ENCODE measurements at regions not wholly inside any gene's neighbourhood (a gene's known extent, or its start where the extent isn't known, plus 50 kb on each side); places are given as distances from the start of the nearest gene placed in this dataset.
A peak's percentile ranks its signal among the peaks of the same experiment; 100 is the strongest.

- H3K36me3 Mint-ChIP-seq (ENCODE audit: low read depth): no peaks in the 10 kb centered on the region
- H3K4me1 Mint-ChIP-seq (ENCODE audit: low read depth): peaks cover 25% of the 10 kb centered on the region
- no peak for TF ChIP-seq CTCF (IDR thresholded peaks at IDR 0.05)
- DNase-seq: peak; percentile 12
- H3K9me3 Mint-ChIP-seq: peaks cover 5% of the 10 kb centered on the region; the same call in 1 of the 2 replicates
- peaks cover 9% of the 10 kb centered on the region for H3K27me3 Mint-ChIP-seq (ENCODE audit: insufficient read depth)
- H3K27ac Mint-ChIP-seq: no peak overlapping the region; the same call in 1 of the 2 replicates
- H3K4me3 Mint-ChIP-seq: peak overlapping the region; percentile 44
Measured at GRCh38 chr19:31674503-31675192, 325.4 kb upstream of the TSHZ3 start.

- peaks cover 5% of the 10 kb centered on the region; the same call in 1 of the 2 replicates for H3K9me3 Mint-ChIP-seq
- no peaks in the 10 kb centered on the region for H3K36me3 Mint-ChIP-seq (ENCODE audit: low read depth)
- peaks cover 9% of the 10 kb centered on the region for H3K27me3 Mint-ChIP-seq (ENCODE audit: insufficient read depth)
- H3K4me1 Mint-ChIP-seq (ENCODE audit: low read depth): peaks cover 25% of the 10 kb centered on the region
- H3K27ac Mint-ChIP-seq: no peak overlapping the region; the same call in 1 of the 2 replicates
- peak; percentile 55 for DNase-seq
- TF ChIP-seq CTCF (IDR thresholded peaks at IDR 0.05): no peak
- H3K4me3 Mint-ChIP-seq: peak overlapping the region; percentile 44
Measured at GRCh38 chr19:31675193-31675913, 326.1 kb upstream of the TSHZ3 start.

GRCh38 chr19:31676271-31677004 is 327.2 kb upstream of the TSHZ3 start:
- peak; percentile 29; the same call in 1 of the 2 replicates for TF ChIP-seq CTCF (IDR thresholded peaks at IDR 0.05)
- no peak overlapping the region for H3K4me3 Mint-ChIP-seq
- H3K4me1 Mint-ChIP-seq (ENCODE audit: low read depth): peaks cover 25% of the 10 kb centered on the region
- peaks cover 6% of the 10 kb centered on the region for H3K27me3 Mint-ChIP-seq (ENCODE audit: insufficient read depth)
- no peak for DNase-seq
- H3K36me3 Mint-ChIP-seq (ENCODE audit: low read depth): no peaks in the 10 kb centered on the region
- no peak overlapping the region for H3K27ac Mint-ChIP-seq
- peaks cover 5% of the 10 kb centered on the region; the same call in 1 of the 2 replicates for H3K9me3 Mint-ChIP-seq

- DNase-seq: no peak
- no peak overlapping the region for H3K27ac Mint-ChIP-seq
- peaks cover 25% of the 10 kb centered on the region for H3K4me1 Mint-ChIP-seq (ENCODE audit: low read depth)
Measured at GRCh38 chr19:31678421-31678820, 329.2 kb upstream of the TSHZ3 start.

More at GRCh38 chr19:31678421-31678820, 329.2 kb upstream of the TSHZ3 start:
- Mint-ChIP-seq H3K4me3 (no peak overlapping the region), H3K36me3 (ENCODE audit: low read depth) (no peaks in the 10 kb centered on the region), H3K9me3 (peaks cover 5% of the 10 kb centered on the region; the same call in 1 of the 2 replicates), H3K27me3 (ENCODE audit: insufficient read depth) (peaks cover 6% of the 10 kb centered on the region)
- no peak for TF ChIP-seq CTCF (IDR thresholded peaks at IDR 0.05)

All from HFFc6 (cell line).